Endodermal cell (in vitro differentiated cells): ENCODE measurements at regions not wholly inside any gene's neighbourhood (a gene's known extent, or its start where the extent isn't known, plus 50 kb on each side); places are given as distances from the start of the nearest gene placed in this dataset.

ENCODE experiments used
- DNase-seq: peaks from one replicate; pipeline ENCODE4 v3.0.0-alpha.2; 2017
- H3K27ac ChIP-seq: 2 replicates; pipeline ENCODE4 v1.5.1; 2013; ENCODE audit warnings: mild to moderate bottlenecking, low read depth, low read length, moderate library complexity
- H3K27me3 ChIP-seq: 2 replicates; pipeline ENCODE4 v1.6.1; 2013; ENCODE audit warnings: mild to moderate bottlenecking, low read length, moderate library complexity; ENCODE audit not compliant: insufficient read depth, control insufficient read depth, poor library complexity, severe bottlenecking
- H3K36me3 ChIP-seq: 2 replicates; pipeline ENCODE4 v1.7.0; 2013; ENCODE audit warnings: mild to moderate bottlenecking, low read length, moderate library complexity; ENCODE audit not compliant: control insufficient read depth, insufficient read depth
- H3K4me1 ChIP-seq: one replicate; pipeline ENCODE4 v1.7.0; 2013; ENCODE audit warnings: low read length; ENCODE audit not compliant: control insufficient read depth, insufficient read depth
- H3K4me3 ChIP-seq: 2 replicates; pipeline ENCODE4 v1.5.1; 2013; ENCODE audit warnings: mild to moderate bottlenecking, low read length, moderate library complexity
- H3K9ac ChIP-seq: 2 replicates; pipeline ENCODE4 v1.6.1; 2013; ENCODE audit warnings: mild to moderate bottlenecking, low read length, moderate library complexity; ENCODE audit not compliant: poor library complexity, severe bottlenecking; ENCODE audit errors: extremely low read depth
- H3K9me3 ChIP-seq: 2 replicates; pipeline ENCODE4 v1.6.1; 2013; ENCODE audit warnings: mild to moderate bottlenecking, low read length, moderate library complexity; ENCODE audit not compliant: control insufficient read depth
- H3K27ac Mint-ChIP-seq: 2 replicates; pipeline ENCODE4 v1.8.0; 2020; ENCODE audit warnings: mixed read lengths
- H3K27me3 Mint-ChIP-seq: 2 replicates; pipeline ENCODE4 v1.8.0; 2021; ENCODE audit warnings: mild to moderate bottlenecking, mixed read lengths; ENCODE audit not compliant: insufficient read depth
- H3K36me3 Mint-ChIP-seq: 2 replicates; pipeline ENCODE4 v1.8.0; 2020; ENCODE audit warnings: low read depth, mixed read lengths
- H3K4me1 Mint-ChIP-seq: 2 replicates; pipeline ENCODE4 v1.8.0; 2020; ENCODE audit warnings: mixed read lengths
- H3K4me3 Mint-ChIP-seq: 2 replicates; pipeline ENCODE4 v1.8.0; 2020; ENCODE audit warnings: mild to moderate bottlenecking, moderate library complexity, mixed read lengths
- H3K9me3 Mint-ChIP-seq: 2 replicates; pipeline ENCODE4 v1.8.0; 2020; ENCODE audit warnings: mild to moderate bottlenecking, mixed read lengths
- WGBS, 2 experiments: methylation state at CpG; one replicate each; pipeline versions ENCODE4 v1.1.5 to v1.1.7; 2013; ENCODE audit warnings: missing lambda C conversion rate in 2 of 2, mixed read lengths in 1 of 2; ENCODE audit not compliant: insufficient coverage in 1 of 2, insufficient read length in 1 of 2; 5-methylcytosine and 5-hydroxymethylcytosine counted together
- TF ChIP-seq, protein P1 (sequence below): fragments of 200-600 bp; sonication (generic); conservative IDR thresholded peaks from 2 replicates; pipeline ENCODE4 v1.5.0; 2021; ENCODE audit warnings: antibody characterized with exemption, mild to moderate bottlenecking

DNA sequence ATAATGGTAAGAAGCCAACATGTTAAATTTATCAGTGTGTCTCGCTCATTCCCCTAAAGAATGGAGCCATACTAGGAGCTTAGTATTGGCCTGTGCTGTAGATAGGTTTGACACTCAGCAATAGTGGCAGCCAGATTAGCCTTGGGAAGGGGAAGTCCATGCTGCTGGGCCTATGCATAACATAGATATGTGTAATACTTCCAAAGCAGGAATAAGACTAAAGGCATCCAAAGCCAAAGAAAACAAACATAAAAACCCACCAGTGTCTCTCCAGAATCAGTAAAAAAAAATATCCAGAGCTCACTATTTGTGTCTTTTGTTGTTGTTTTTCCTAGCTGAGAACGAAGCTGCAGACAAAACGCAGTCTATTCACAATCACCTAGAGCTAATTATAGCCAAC, 104.2 kb upstream of the STXBP5 start:
- TF ChIP-seq, protein P1, sequence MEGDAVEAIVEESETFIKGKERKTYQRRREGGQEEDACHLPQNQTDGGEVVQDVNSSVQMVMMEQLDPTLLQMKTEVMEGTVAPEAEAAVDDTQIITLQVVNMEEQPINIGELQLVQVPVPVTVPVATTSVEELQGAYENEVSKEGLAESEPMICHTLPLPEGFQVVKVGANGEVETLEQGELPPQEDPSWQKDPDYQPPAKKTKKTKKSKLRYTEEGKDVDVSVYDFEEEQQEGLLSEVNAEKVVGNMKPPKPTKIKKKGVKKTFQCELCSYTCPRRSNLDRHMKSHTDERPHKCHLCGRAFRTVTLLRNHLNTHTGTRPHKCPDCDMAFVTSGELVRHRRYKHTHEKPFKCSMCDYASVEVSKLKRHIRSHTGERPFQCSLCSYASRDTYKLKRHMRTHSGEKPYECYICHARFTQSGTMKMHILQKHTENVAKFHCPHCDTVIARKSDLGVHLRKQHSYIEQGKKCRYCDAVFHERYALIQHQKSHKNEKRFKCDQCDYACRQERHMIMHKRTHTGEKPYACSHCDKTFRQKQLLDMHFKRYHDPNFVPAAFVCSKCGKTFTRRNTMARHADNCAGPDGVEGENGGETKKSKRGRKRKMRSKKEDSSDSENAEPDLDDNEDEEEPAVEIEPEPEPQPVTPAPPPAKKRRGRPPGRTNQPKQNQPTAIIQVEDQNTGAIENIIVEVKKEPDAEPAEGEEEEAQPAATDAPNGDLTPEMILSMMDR: no peak
- WGBS, 2 experiments: 95 to 100% methylated on average over 1 to 3 of the region's 3 CpGs
- no peak overlapping the region for H3K27ac ChIP-seq
- H3K27me3 ChIP-seq: no peaks in the 10 kb centered on the region
- no peak overlapping the region for H3K27ac Mint-ChIP-seq
- no peak overlapping the region for H3K4me3 Mint-ChIP-seq
- no peaks in the 10 kb centered on the region for H3K27me3 Mint-ChIP-seq
- no peaks in the 10 kb centered on the region for H3K9me3 ChIP-seq
- H3K4me1 ChIP-seq: no peaks in the 10 kb centered on the region
- no peak overlapping the region for H3K9ac ChIP-seq
- no peaks in the 10 kb centered on the region for H3K9me3 Mint-ChIP-seq
- no peaks in the 10 kb centered on the region for H3K4me1 Mint-ChIP-seq
- no peak for DNase-seq
- no peaks in the 10 kb centered on the region for H3K36me3 Mint-ChIP-seq
- H3K36me3 ChIP-seq: no peaks in the 10 kb centered on the region
- H3K4me3 ChIP-seq: no peak overlapping the region

DNA sequence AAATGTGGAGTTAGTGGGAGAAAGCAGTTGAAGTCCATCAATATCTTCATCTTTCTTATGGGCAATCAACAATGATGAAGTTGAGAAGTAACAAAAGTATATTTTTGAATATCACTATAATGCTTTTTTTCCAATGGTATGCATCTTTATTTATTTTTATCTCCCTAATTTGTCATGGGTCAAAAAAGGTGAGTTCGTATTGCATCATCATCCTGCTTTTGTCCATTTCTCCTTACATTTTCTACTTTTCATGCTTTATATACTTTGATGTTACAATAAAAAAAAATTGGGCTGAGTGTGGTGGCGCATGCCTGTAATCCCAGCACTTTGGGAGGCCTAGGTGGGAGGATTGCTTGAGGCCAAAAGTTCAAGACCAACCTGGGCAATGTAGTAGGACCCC, 101.2 kb upstream of the STXBP5 start:
- TF ChIP-seq, protein P1: no peak
- Mint-ChIP-seq H3K4me1 (no peaks in the 10 kb centered on the region), H3K27me3 (no peaks in the 10 kb centered on the region), H3K27ac (no peak overlapping the region), H3K4me3 (no peak overlapping the region), H3K36me3 (no peaks in the 10 kb centered on the region), H3K9me3 (no peaks in the 10 kb centered on the region)
- WGBS, 2 experiments: 80 to 100% methylated on average over 1 to 2 of the region's 2 CpGs
- Histone ChIP-seq H3K4me3 (no peak overlapping the region), H3K4me1 (no peaks in the 10 kb centered on the region), H3K36me3 (no peaks in the 10 kb centered on the region), H3K9ac (no peak overlapping the region), H3K27me3 (no peaks in the 10 kb centered on the region), H3K27ac (no peak overlapping the region), H3K9me3 (no peaks in the 10 kb centered on the region)
- DNase-seq: no peak

DNA sequence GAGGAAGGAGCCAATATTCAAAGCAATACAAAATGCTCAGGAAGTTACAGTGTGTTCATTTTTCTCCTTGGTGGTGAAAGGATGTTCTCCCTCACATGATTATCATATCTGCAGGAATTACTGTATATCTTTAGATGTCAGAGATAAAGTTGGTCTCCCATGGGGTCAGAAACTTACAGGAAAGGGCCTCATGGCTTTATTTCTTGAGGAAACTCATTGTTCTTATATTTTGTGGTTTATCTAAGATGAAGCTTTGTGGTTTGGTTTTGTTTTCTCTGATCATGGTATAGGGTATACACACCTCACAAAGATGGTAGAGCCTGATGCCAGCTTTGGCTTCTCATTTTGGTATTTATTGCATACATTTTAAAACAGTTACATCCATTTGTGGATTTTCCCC, 100.5 kb upstream of the STXBP5 start:
- Histone ChIP-seq H3K27me3 (no peaks in the 10 kb centered on the region), H3K9ac (no peak overlapping the region), H3K27ac (no peak overlapping the region), H3K9me3 (no peaks in the 10 kb centered on the region), H3K36me3 (no peaks in the 10 kb centered on the region), H3K4me1 (no peaks in the 10 kb centered on the region), H3K4me3 (no peak overlapping the region)
- H3K4me3 Mint-ChIP-seq: no peak overlapping the region
- H3K36me3 Mint-ChIP-seq: no peaks in the 10 kb centered on the region
- no peak for DNase-seq
- H3K27me3 Mint-ChIP-seq: no peaks in the 10 kb centered on the region
- TF ChIP-seq, protein P1: no peak
- no peak overlapping the region for H3K27ac Mint-ChIP-seq
- H3K9me3 Mint-ChIP-seq: no peaks in the 10 kb centered on the region
- H3K4me1 Mint-ChIP-seq: no peaks in the 10 kb centered on the region
